K562 (cell line): ENCODE measurements at regions not wholly inside any gene's neighbourhood (a gene's known extent, or its start where the extent isn't known, plus 50 kb on each side); places are given as distances from the start of the nearest gene placed in this dataset.

ENCODE experiments used
- ATAC-seq: fragments of 200-7000 bp; cut with Tn5 transposase; 3 replicates; pipeline ENCODE4 v1.9.1; 2020; ENCODE audit warnings: moderate library complexity
- BruUV-seq: library from RNA; stranded (reverse); fragments of 400-500 nt; replicated peaks from 2 replicates; lab custom pipeline; 2021; lab: Mats Ljungman, UMichigan
- CTCF ChIA-PET: fragments of 300-600 bp; formaldehyde crosslinking; extraction: SDS; loops from one replicate; lab custom pipeline; 2021; ENCODE audit warnings: low intra/inter-chr PET ratio; lab: Yijun Ruan, JAX
- POLR2A ChIA-PET: fragments of 300-600, 350-650 bp; sonication (Branson Sonifier 250); formaldehyde crosslinking; extraction: SDS; loops from one replicate; lab custom pipeline; 2021; ENCODE audit warnings: antibody characterized with exemption, inconsistent platforms; lab: Yijun Ruan, JAX
- DNase-seq, 4 experiments: peaks; one replicate each; pipeline versions ENCODE4 v3.0.0 to v3.0.0-alpha.2; 2011 to 2018; ENCODE audit warnings: low spot score in 3 of 4, mixed read lengths in 3 of 4; ENCODE audit errors: extremely low read depth in 1 of 4
- FAIRE-seq: peaks from 2 replicates; lab custom pipeline; 2011; peaks lifted over from hg19 to GRCh38; lab: Jason Lieb, UNC
- H2AFZ ChIP-seq: 2 replicates; pipeline ENCODE4 v1.6.0; 2011; ENCODE audit warnings: low read depth, low read length, control low read depth, inconsistent platforms
- H3K27ac ChIP-seq: fragments of 200-600 bp; 3 replicates; pipeline ENCODE4 v1.8.0; 2011; ENCODE audit warnings: low read depth, mild to moderate bottlenecking, control low read depth, inconsistent platforms, low read length, moderate library complexity, mixed read lengths; ENCODE audit errors: extremely low read depth
- H3K27me3 ChIP-seq, 2 experiments: fragments of 300-600 bp in 1 of 2; 2 replicates in 1 of 2; 3 replicates in 1 of 2; pipeline versions ENCODE4 v1.6.0 to v1.8.0; 2011; ENCODE audit warnings: inconsistent platforms in 2 of 2, low read length in 2 of 2, mild to moderate bottlenecking in 1 of 2, mixed read lengths in 1 of 2, moderate library complexity in 1 of 2; ENCODE audit not compliant: control insufficient read depth in 2 of 2, insufficient read depth in 2 of 2
- H3K36me3 ChIP-seq: fragments of 300-600 bp; 3 replicates; pipeline ENCODE4 v1.8.0; 2011; ENCODE audit warnings: mild to moderate bottlenecking, low read length, inconsistent platforms; ENCODE audit not compliant: control insufficient read depth, insufficient read depth
- H3K4me1 ChIP-seq, 2 experiments: fragments of 200-600 bp in 1 of 2; replicated peaks in 1 of 2; 2 replicates in 1 of 2; 3 replicates in 1 of 2; pipeline versions ENCODE4 v1.5.1 to v1.8.0; 2011; ENCODE audit warnings: inconsistent platforms in 2 of 2, low read length in 2 of 2, mild to moderate bottlenecking in 1 of 2, mixed read lengths in 1 of 2, moderate library complexity in 1 of 2; ENCODE audit not compliant: control insufficient read depth in 2 of 2, insufficient read depth in 2 of 2
- H3K4me2 ChIP-seq: 2 replicates; pipeline ENCODE4 v1.6.1; 2011; ENCODE audit warnings: low read length, control low read depth, inconsistent platforms, mixed read lengths; ENCODE audit not compliant: insufficient read depth
- H3K4me3 ChIP-seq: fragments of 200-600 bp; sonication (generic), shearing (Covaris generic); 2 replicates; pipeline ENCODE4 v1.5.1; 2016; ENCODE audit warnings: control low read depth, inconsistent platforms
- H3K79me2 ChIP-seq: fragments of 200-600 bp; 3 replicates; pipeline ENCODE4 v1.8.0; 2011; ENCODE audit warnings: low read length, inconsistent platforms; ENCODE audit not compliant: control insufficient read depth, insufficient read depth
- H3K9ac ChIP-seq, 2 experiments: 2 replicates each; pipeline versions ENCODE4 v1.6.0 to v1.6.1; 2011; ENCODE audit warnings: low read depth in 2 of 2, low read length in 2 of 2, control low read depth in 1 of 2, inconsistent platforms in 1 of 2, mild to moderate bottlenecking in 1 of 2, mixed read lengths in 1 of 2; ENCODE audit not compliant: insufficient read depth in 1 of 2
- H3K9me1 ChIP-seq: one replicate; pipeline ENCODE4 v1.6.0; 2011; ENCODE audit warnings: inconsistent platforms, mild to moderate bottlenecking, low read length, moderate library complexity; ENCODE audit not compliant: control insufficient read depth, insufficient read depth
- H3K9me3 ChIP-seq: replicated peaks from 2 replicates; pipeline ENCODE4 v1.5.1; 2011; ENCODE audit warnings: low read depth, low read length, inconsistent platforms; ENCODE audit not compliant: control insufficient read depth, insufficient read depth
- H4K20me1 ChIP-seq: replicated peaks from 2 replicates; pipeline ENCODE4 v1.6.1; 2011; ENCODE audit warnings: low read length, inconsistent platforms, mixed read lengths; ENCODE audit not compliant: control insufficient read depth, insufficient read depth
- CBFA2T3 ChIP-seq: fragments of 450-650 bp; IDR thresholded peaks from 2 replicates; pipeline ENCODE4 v1.6.1; 2017
- GATAD2A ChIP-seq: fragments of 450-650 bp; IDR thresholded peaks from 2 replicates; pipeline ENCODE4 v1.6.1; 2017
- LARP7 ChIP-seq: fragments of 450-650 bp; IDR thresholded peaks from 2 replicates; pipeline ENCODE4 v1.6.1; 2016
- RAD21 ChIP-seq, 2 experiments: fragments of 250-450 bp in 1 of 2; fragments of 450-650 bp in 1 of 2; sonication (Bioruptor Pico) in 1 of 2; formaldehyde crosslinking in 1 of 2; IDR thresholded peaks in 1 of 2; conservative IDR thresholded peaks in 1 of 2; 2 replicates each; pipeline versions ENCODE4 v1.4.0 to v1.8.0; 2020 to 2022; ENCODE audit warnings: mild to moderate bottlenecking in 2 of 2, moderate library complexity in 1 of 2
- RCOR1 ChIP-seq, 2 experiments: IDR thresholded peaks; 2 replicates each; pipeline ENCODE4 v1.6.1; 2012; ENCODE audit warnings: low read depth in 2 of 2, low read length in 2 of 2, borderline replicate concordance in 1 of 2, improper control_type of control experiment in 1 of 2
- TAF9B ChIP-seq: fragments of 450-650 bp; IDR thresholded peaks from 2 replicates; pipeline ENCODE4 v1.6.1; 2018; ENCODE audit warnings: mild to moderate bottlenecking; ENCODE audit not compliant: partially characterized antibody
- TEAD4 ChIP-seq, 2 experiments: sonication (generic) in 1 of 2; formaldehyde crosslinking in 1 of 2; IDR thresholded peaks; 2 replicates each; pipeline versions ENCODE4 v1.6.1 to v1.8.0; 2012 to 2022; ENCODE audit warnings: borderline replicate concordance in 1 of 2, inconsistent platforms in 1 of 2, low read length in 1 of 2, mild to moderate bottlenecking in 1 of 2, missing genetic modification reagents in 1 of 2
- ZNF311 ChIP-seq: fragments of 250-450 bp; sonication (Bioruptor Pico); IDR thresholded peaks from 2 replicates; pipeline ENCODE4 v1.4.0; 2020; ENCODE audit warnings: mild to moderate bottlenecking, moderate library complexity
- ZNF354B ChIP-seq: fragments of 250-450 bp; sonication (Bioruptor Pico); IDR thresholded peaks from 2 replicates; pipeline ENCODE4 v1.4.0; 2020
- WGBS: fragments of 100-300 bp; shearing (Covaris generic); methylation state at CpG from one replicate; pipeline ENCODE4 v1.1.6; 2016; ENCODE audit warnings: low coverage, mixed read lengths; ENCODE audit not compliant: insufficient coverage; ENCODE audit errors: missing lambda C conversion rate; 5-methylcytosine and 5-hydroxymethylcytosine counted together
- in situ Hi-C: fragments of 300-500 bp; cut with MboI; formaldehyde crosslinking; loops from 4 replicates; pipeline ENCODE4 v1.15.0; 2018; ENCODE audit warnings: inconsistent platforms, mixed read lengths
- intact Hi-C: fragments of 100-400 bp; cut with micrococcal nuclease; formaldehyde crosslinking; loops from 2 replicates; pipeline ENCODE4 v1.14.2; 2022
- TF ChIP-seq, protein P1 (sequence below): IDR thresholded peaks from 2 replicates; pipeline ENCODE4 v1.6.1; 2011; ENCODE audit not compliant: insufficient read length; ENCODE audit errors: extremely low read depth
- TF ChIP-seq, protein P2 (sequence below): fragments of 250-450 bp; sonication (Bioruptor Pico); IDR thresholded peaks from 2 replicates; pipeline ENCODE4 v1.4.0; 2020
- TF ChIP-seq, protein P3 (sequence below): fragments of 450-650 bp; formaldehyde crosslinking; IDR thresholded peaks from 2 replicates; pipeline ENCODE4 v1.4.0; 2020; ENCODE audit warnings: mild to moderate bottlenecking, mixed read lengths
- TF ChIP-seq, protein P4 (sequence below): fragments of 450-650 bp; formaldehyde crosslinking; IDR thresholded peaks from 2 replicates; pipeline ENCODE4 v1.4.0; 2020; ENCODE audit warnings: mild to moderate bottlenecking, moderate library complexity
- TF ChIP-seq, protein P5 (sequence below): fragments of 250-450 bp; sonication (Bioruptor Pico); IDR thresholded peaks from 2 replicates; pipeline ENCODE4 v1.5.0; 2021

DNA sequence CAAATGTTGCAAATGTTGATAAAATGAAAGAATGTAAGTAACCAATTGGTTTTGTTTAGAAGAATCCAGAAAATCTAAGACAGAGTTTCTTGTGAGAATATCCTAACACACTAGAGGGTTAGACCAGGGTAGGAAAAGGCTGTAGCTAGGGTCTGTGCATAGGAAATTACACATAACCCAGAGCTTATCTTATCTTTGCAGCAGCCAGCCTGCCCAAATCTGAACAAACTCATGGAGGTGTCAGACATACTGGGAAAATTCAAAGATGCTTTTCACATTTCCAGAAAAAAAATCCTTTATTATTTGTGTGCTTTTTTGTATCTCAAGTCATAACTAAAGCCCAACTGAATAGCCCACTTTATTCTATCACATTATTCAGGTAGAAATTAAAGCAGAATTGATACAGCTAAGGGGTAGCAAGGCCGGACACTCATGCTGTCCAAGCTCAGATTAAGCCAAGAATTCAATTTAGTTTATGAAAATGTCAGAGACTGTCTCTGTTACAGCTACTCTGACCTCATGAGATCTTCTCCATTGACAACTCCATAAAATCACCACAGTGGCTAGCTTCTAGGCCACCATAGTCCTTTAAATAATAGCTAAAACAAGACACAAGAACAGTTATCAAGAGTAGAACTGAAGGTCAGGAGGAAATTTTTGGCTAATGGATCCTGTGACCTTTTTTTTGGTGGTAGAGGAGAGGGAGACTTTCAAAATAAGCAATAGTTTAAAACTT, 169.6 kb upstream of the RASSF8 start:
- Histone ChIP-seq H3K79me2 (no peaks in the 10 kb centered on the region), H4K20me1 (no peaks in the 10 kb centered on the region), H2AFZ (no peak overlapping the region), H3K9ac (no peak overlapping the region), H3K4me3 (no peak overlapping the region), H3K4me1 (no peaks in the 10 kb centered on the region), H3K4me2 (no peak overlapping the region), H3K36me3 (no peaks in the 10 kb centered on the region), H3K27me3 (0 out of 5 replicates have a peak, but pooled peaks cover 0 to 5% of the 10 kb centered on the region in 2 experiments), H3K9me3 (no peaks in the 10 kb centered on the region), H3K27ac (no peak overlapping the region), H3K9me1 (no peaks in the 10 kb centered on the region)
- in situ Hi-C loops = no loop called here
- intact Hi-C loops = no loop called here
- peak in 2 of 4 experiments; percentile 3 to 5 for DNase-seq
- BruUV-seq = no TSS peak
- POLR2A ChIA-PET = interaction anchor here (1.2 kb wide), 1 partner anchor 10 kb away, joined by 3 read pairs; no protein-coding TSS in a partner anchor
- no peak for FAIRE-seq
- CTCF ChIA-PET = no interaction called here
- 0% methylated on average over 1 of the region's 1 CpG for whole genome bisulfite sequencing
- ATAC-seq = no peak
- TF ChIP-seq TAF9B = no peak
- TF ChIP-seq, protein P1, sequence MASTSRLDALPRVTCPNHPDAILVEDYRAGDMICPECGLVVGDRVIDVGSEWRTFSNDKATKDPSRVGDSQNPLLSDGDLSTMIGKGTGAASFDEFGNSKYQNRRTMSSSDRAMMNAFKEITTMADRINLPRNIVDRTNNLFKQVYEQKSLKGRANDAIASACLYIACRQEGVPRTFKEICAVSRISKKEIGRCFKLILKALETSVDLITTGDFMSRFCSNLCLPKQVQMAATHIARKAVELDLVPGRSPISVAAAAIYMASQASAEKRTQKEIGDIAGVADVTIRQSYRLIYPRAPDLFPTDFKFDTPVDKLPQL = no peak
- TF ChIP-seq, protein P2, sequence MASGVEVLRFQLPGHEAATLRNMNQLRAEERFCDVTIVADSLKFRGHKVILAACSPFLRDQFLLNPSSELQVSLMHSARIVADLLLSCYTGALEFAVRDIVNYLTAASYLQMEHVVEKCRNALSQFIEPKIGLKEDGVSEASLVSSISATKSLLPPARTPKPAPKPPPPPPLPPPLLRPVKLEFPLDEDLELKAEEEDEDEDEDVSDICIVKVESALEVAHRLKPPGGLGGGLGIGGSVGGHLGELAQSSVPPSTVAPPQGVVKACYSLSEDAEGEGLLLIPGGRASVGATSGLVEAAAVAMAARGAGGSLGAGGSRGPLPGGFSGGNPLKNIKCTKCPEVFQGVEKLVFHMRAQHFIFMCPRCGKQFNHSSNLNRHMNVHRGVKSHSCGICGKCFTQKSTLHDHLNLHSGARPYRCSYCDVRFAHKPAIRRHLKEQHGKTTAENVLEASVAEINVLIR = 0 out of 2 replicates have a peak, but pooled peaks have one; percentile 13
- peak in 1 of 2 experiments; percentile 21; a peak in 1 of 4 replicates for TF ChIP-seq RAD21 (CRISPR knock-in tag; conservative IDR thresholded peaks at IDR 0.05 in 1 of 2, IDR thresholded peaks at IDR 0.05 in 1 of 2)
- TF ChIP-seq, protein P3, sequence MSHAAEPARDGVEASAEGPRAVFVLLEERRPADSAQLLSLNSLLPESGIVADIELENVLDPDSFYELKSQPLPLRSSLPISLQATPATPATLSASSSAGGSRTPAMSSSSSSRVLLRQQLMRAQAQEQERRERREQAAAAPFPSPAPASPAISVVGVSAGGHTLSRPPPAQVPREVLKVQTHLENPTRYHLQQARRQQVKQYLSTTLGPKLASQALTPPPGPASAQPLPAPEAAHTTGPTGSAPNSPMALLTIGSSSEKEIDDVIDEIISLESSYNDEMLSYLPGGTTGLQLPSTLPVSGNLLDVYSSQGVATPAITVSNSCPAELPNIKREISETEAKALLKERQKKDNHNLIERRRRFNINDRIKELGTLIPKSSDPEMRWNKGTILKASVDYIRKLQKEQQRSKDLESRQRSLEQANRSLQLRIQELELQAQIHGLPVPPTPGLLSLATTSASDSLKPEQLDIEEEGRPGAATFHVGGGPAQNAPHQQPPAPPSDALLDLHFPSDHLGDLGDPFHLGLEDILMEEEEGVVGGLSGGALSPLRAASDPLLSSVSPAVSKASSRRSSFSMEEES = 0 out of 2 replicates have a peak, but pooled peaks have one; percentile 4
- TF ChIP-seq RCOR1 (IDR thresholded peaks at IDR 0.05; ENCODE audit: borderline replicate concordance in 1 of 2, low read depth in 2 of 2, low read length in 2 of 2) = peak in 1 of 2 experiments; percentile 38; a peak in 1 of 4 replicates
- TF ChIP-seq ZNF311 (CRISPR knock-in tag) = peak; percentile 37; the same call in 1 of the 2 replicates
- TF ChIP-seq, protein P4, sequence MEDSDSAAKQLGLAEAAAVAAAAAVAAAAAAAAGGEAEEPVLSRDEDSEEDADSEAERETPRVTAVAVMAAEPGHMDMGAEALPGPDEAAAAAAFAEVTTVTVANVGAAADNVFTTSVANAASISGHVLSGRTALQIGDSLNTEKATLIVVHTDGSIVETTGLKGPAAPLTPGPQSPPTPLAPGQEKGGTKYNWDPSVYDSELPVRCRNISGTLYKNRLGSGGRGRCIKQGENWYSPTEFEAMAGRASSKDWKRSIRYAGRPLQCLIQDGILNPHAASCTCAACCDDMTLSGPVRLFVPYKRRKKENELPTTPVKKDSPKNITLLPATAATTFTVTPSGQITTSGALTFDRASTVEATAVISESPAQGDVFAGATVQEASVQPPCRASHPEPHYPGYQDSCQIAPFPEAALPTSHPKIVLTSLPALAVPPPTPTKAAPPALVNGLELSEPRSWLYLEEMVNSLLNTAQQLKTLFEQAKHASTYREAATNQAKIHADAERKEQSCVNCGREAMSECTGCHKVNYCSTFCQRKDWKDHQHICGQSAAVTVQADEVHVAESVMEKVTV = 0 out of 2 replicates have a peak, but pooled peaks have one; percentile 18
- TF ChIP-seq LARP7 = no peak
- TF ChIP-seq TEAD4 (IDR thresholded peaks at IDR 0.05; ENCODE audit: low read length) = peak; percentile 37; the same call in 1 of the 2 replicates
- no peak for TF ChIP-seq TEAD4 (CRISPR knock-in tag; IDR thresholded peaks at IDR 0.05; ENCODE audit: borderline replicate concordance)
- peak; percentile 23; the same call in 1 of the 2 replicates for TF ChIP-seq CBFA2T3
- no peak for TF ChIP-seq GATAD2A
- TF ChIP-seq ZNF354B = peak; percentile 51; the same call in 1 of the 2 replicates
- TF ChIP-seq, protein P5, sequence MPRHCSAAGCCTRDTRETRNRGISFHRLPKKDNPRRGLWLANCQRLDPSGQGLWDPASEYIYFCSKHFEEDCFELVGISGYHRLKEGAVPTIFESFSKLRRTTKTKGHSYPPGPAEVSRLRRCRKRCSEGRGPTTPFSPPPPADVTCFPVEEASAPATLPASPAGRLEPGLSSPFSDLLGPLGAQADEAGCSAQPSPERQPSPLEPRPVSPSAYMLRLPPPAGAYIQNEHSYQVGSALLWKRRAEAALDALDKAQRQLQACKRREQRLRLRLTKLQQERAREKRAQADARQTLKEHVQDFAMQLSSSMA (CRISPR knock-in tag) = no peak
